ENCODE measurements at regions not wholly inside any gene's neighbourhood (a gene's known extent, or its start where the extent isn't known, plus 50 kb on each side); places are given as distances from the start of the nearest gene placed in this dataset.
A peak's percentile ranks its signal among the peaks of the same experiment; 100 is the strongest.

DNA sequence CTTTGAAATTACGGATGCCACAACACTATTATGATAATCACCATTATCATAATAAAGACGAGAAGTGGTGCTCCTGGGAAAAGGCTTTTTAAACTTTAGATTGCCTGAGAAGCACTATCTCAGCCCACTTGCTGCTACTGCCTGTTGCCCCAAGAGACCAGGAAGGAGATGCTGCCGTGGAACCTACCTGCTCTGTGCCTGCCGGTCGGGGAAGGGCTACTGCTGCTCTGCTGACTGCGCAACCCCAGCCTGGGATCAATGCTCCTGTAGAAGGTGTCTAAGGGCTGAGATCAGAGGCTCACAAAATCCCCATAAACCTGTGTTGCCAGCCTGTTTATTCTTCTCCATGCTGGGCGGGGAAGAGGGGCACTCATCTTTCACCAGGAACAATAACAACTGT, 145.3 kb upstream of the VCX3B start:
- H3K9ac ChIP-seq (ENCODE audit: control insufficient read depth, extremely low read depth, insufficient read depth, low read length): no peak overlapping the region
- no peak for FAIRE-seq
- H4K20me1 ChIP-seq (ENCODE audit: control insufficient read depth, extremely low read depth, insufficient read depth, low read length): no peaks in the 10 kb centered on the region
- no peak overlapping the region for H3K27ac ChIP-seq (ENCODE audit: control insufficient read depth, insufficient read depth, low read length)
- TF ChIP-seq EZH2 (IDR thresholded peaks at IDR 0.05; ENCODE audit: low read length) (no peak), CTCF (optimal IDR thresholded peaks at IDR 0.05 in 1 of 3, IDR thresholded peaks at IDR 0.05 in 1 of 3, conservative IDR thresholded peaks at IDR 0.05 in 1 of 3; ENCODE audit: extremely low read depth in 1 of 3, insufficient read depth in 2 of 3, low read length in 3 of 3) (no peak)
- DNase-seq (ENCODE audit: low read depth, low spot score): no peak
- H3K4me2 ChIP-seq (ENCODE audit: control insufficient read depth, extremely low read depth, insufficient read depth, low read depth, low read length): no peak overlapping the region
- no peaks in the 10 kb centered on the region for H3K4me1 ChIP-seq (ENCODE audit: control insufficient read depth, extremely low read depth, insufficient read depth, low read length)
- H3K27me3 ChIP-seq (ENCODE audit: control insufficient read depth, extremely low read depth, insufficient read depth, low read length): no peaks in the 10 kb centered on the region
- H3K36me3 ChIP-seq (ENCODE audit: control insufficient read depth in 2 of 2, extremely low read depth in 1 of 2, insufficient read depth in 2 of 2, low read length in 2 of 2): no peaks in the 10 kb centered on the region
- no peak overlapping the region for H3K4me3 ChIP-seq (ENCODE audit: control insufficient read depth in 2 of 3, extremely low read depth in 1 of 3, insufficient read depth in 2 of 3, low read depth in 1 of 3, low read length in 3 of 3)
- dilution Hi-C loops (cut with MboI; ENCODE audit: extremely low pct_ligation_motif_present, low sequenced_read_pairs): no loop called here
- H2AFZ ChIP-seq (ENCODE audit: control insufficient read depth, low read length): no peak overlapping the region
- no peaks in the 10 kb centered on the region for H3K9me1 ChIP-seq (ENCODE audit: control insufficient read depth, extremely low read depth, insufficient read depth, low read length)
- H3K79me2 ChIP-seq (ENCODE audit: control insufficient read depth, insufficient read depth, low read length): no peaks in the 10 kb centered on the region
- H3K9me3 ChIP-seq (ENCODE audit: control insufficient read depth, low read depth, low read length): no peaks in the 10 kb centered on the region

GRCh38 chrX:8323356-8323755, 141.3 kb upstream of the VCX3B start:
- peak; percentile 40 to 68 (median 50) for TF ChIP-seq CTCF (optimal IDR thresholded peaks at IDR 0.05 in 1 of 3, IDR thresholded peaks at IDR 0.05 in 1 of 3, conservative IDR thresholded peaks at IDR 0.05 in 1 of 3; ENCODE audit: extremely low read depth in 1 of 3, insufficient read depth in 2 of 3, low read length in 3 of 3)
- no peak for TF ChIP-seq EZH2 (IDR thresholded peaks at IDR 0.05; ENCODE audit: low read length)
- dilution Hi-C loops (cut with MboI; ENCODE audit: extremely low pct_ligation_motif_present, low sequenced_read_pairs): no loop called here
- Histone ChIP-seq H3K4me3 (ENCODE audit: control insufficient read depth in 2 of 3, extremely low read depth in 1 of 3, insufficient read depth in 2 of 3, low read depth in 1 of 3, low read length in 3 of 3) (no peak overlapping the region), H3K79me2 (ENCODE audit: control insufficient read depth, insufficient read depth, low read length) (no peaks in the 10 kb centered on the region), H3K36me3 (ENCODE audit: control insufficient read depth in 2 of 2, extremely low read depth in 1 of 2, insufficient read depth in 2 of 2, low read length in 2 of 2) (no peaks in the 10 kb centered on the region), H2AFZ (ENCODE audit: control insufficient read depth, low read length) (no peak overlapping the region), H3K9me1 (ENCODE audit: control insufficient read depth, extremely low read depth, insufficient read depth, low read length) (no peaks in the 10 kb centered on the region), H3K9me3 (ENCODE audit: control insufficient read depth, low read depth, low read length) (no peaks in the 10 kb centered on the region), H3K4me2 (ENCODE audit: control insufficient read depth, extremely low read depth, insufficient read depth, low read depth, low read length) (no peak overlapping the region), H3K4me1 (ENCODE audit: control insufficient read depth, extremely low read depth, insufficient read depth, low read length) (no peaks in the 10 kb centered on the region), H4K20me1 (ENCODE audit: control insufficient read depth, extremely low read depth, insufficient read depth, low read length) (no peaks in the 10 kb centered on the region), H3K27me3 (ENCODE audit: control insufficient read depth, extremely low read depth, insufficient read depth, low read length) (no peaks in the 10 kb centered on the region), H3K9ac (ENCODE audit: control insufficient read depth, extremely low read depth, insufficient read depth, low read length) (no peak overlapping the region), H3K27ac (ENCODE audit: control insufficient read depth, insufficient read depth, low read length) (no peak overlapping the region)
- DNase-seq (ENCODE audit: low read depth, low spot score): no peak
- FAIRE-seq: no peak
